NCI-H82 (cell line): ENCODE measurements at regions not wholly inside any gene's neighbourhood (a gene's known extent, or its start where the extent isn't known, plus 50 kb on each side); places are given as distances from the start of the nearest gene placed in this dataset.

Experiments
- DNase-seq: peaks from one replicate; lab custom pipeline; 2025; lab: John Stamatoyannopoulos, UW

DNA sequence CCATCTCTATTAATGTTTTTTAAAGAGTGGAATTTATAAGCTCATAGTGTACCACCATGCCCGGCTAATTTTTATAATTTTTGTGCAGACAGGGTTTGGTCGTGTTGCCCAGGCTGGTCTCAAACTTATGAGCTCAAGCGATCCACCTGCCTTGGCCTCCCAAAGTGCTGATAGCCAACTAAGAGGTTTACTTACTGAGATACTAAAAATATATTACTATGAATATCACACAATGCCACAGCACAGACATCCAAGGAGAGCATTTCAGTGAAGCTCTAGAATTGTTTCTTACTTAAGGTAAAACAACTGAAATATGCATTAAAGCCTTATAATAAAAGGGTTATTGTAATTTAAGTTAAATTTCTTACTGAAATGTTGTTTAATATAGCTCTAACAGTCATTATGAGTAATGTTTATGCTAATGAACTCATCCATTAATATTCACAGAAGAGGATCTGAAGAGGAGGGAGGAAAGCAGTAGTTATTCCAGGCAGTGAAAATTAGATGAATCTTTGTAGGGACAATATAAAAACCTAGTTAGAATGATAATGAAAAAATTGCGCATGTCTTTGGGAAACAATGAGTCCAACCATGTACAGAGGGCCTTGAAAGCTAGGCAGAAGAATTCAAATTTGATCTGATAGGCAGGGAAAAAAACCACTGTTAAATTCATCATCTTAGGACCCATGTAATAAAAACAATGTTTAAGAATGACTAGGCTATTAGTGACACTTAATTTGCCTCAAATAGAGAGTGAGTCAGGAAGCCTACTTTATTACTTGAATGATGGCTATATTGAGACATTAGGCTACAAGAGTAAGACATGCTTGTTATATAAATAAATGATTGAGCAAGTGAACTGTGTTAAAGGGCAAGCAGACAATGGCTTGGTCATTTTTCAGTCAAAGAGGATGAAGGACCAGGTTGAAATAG is 99.2 kb downstream of the SLC41A2 start:
- no peak for DNase-seq

DNA sequence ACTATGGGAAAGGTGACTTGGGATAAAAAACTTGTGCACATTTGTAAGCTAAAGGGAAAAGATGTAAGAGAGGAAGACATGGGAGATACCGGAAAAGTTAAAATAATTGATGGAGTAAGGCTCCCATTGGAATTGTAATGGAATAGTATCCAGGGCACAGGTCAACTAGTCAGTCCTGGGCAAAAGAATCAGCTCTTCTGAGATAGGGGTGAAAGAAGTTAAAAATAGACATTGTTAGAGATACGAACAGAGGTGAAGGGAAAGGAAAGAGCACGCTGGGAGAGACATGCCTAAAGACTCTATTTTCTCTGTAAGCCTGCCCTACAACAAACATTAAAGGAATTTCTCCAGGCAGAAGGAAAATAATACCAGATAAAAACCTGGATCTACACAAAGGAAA is 101.6 kb downstream of the SLC41A2 start:
- no peak for DNase-seq

DNA sequence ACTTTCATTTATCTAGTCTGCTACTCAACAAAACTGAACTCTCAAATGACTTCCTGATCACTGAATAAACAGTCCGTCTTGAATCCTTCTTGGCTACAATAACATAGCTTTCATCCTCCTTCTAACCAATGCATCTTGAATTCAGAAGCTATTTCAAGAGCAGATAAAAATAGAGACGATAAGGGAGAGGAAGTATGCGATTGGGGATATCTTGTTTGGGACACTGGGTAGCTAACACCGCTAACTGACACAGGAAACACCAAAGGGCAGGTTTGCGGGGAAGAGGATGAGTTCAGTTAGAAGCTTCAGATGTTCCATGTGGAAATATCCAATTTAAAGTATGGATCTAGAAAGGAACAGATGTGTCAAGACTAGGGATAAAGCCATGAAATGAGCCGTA is 102.5 kb downstream of the SLC41A2 start:
- no peak for DNase-seq

DNA sequence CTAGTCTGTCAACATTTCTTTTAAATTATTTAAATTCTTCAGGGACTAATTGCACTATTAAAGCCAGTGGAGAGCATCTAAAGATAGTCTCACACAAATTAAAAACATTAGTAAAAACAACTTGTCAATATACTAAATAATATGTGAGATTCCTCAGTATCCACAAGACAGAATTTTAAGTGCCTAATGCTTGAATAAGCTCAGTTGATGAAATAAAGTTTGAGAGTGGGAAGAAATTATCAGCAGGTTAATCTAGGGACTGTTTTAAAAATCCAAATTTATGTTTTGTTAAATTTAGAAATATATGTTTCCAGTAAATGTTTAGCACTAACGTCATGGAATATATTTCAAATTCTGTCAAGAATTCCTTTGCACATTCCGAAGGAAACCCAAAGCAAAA is 105.2 kb downstream of the SLC41A2 start:
- no peak for DNase-seq

DNA sequence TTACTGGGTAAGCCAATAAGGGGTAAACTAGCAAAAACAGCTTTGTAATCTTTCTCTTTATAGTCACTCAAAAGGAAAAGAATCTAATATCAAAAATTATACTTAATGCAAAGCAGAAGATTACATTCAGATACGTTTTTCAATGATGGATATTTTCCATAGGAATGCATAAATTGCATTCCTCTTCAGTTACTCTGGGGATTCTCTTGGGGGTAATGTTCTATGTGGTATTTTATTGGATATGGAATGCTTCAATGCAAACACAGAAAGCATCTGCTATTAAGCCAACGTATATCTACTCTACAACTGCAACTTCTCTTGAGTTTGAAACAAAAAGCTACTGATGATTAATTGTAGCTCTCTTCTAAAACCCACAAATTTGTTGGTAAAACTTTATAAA is 106.0 kb downstream of the SLC41A2 start:
- DNase-seq = no peak

DNA sequence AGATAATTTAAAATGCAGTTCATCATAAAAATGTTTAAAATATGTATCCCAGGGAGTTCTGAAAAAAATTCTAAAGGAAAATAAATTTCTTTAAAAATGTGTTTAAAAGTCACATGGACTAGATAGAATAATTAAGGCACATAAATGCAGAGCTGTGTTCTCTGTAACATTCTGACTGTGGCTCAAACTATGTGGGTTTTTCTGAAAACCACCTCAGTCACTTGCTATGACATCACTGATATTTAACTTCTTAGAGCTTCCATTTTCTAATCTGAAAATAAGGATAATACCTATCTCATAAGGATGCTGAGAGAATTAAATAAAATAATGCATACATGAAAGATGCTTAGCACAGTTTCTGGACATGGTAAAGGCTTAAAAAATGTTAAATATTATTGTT is 107.3 kb downstream of the SLC41A2 start:
- DNase-seq = no peak

DNA sequence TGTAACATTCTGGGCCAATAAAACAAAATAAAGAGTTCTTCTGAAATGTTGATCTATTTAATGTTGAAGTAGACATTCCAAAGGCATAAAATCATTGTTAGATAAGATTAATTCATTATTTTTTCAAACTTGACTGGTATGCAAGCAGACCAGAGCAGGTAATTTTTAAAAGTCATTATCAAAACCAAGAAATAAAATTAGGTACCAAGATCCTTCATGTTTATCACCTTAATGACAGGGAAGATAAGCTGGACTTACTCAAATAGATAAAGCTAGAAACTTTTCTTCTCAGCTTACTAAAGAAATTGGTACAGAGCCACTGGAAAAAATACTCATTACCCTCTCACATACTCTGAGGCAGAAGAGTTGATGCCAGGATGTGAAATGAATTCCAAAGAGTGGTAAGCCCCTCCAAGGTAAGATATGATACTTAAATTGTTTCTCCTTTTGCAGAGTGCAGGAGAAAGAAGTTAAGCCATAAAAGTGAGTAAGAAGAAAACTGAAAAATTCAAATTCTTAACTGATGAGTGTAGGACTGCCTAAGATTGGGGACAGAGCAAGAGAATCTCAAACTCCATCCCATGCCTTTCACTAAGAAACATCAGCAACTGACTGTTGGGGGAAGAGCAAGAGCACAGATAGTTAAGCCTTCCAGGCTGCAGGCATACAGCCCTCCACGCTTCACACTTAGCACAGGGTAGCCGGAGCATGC is 111.9 kb downstream of the SLC41A2 start:
- no peak for DNase-seq

DNA sequence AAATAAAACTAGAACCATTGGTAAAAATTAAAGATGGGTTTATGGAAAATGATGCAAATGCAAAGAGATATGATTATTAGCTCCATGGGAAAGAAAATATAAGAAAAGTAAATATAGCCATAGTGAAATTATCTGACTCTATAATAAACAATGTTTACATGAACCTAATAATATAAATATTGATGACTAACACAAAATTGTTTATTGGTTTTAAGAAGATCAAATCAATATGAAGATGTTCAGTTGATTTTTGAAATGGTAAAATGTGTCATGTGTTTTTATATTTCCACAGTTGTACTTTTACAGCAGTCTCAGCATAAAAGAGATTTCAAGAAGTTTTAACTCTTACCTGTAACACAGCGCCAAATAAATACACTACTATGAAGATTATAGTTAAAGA is 114.0 kb downstream of the SLC41A2 start:
- no peak for DNase-seq

DNA sequence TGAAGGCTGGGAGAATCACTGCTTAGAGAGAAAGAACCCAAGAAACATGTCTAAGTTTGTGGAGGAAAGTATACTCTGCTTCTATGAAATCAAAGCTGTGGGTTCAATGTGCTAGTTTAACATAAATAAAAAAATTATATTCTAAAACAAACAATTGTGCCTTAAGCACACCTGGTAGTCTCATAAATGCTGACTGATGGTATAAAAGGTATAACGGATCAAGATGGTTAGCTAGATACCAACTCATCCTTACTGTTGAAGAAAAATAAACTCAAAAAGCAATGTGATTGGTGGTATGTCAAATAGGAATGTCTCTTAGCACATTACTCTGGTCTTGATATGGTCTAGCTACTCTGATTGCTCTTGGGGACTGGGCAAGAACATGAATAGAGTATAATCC is 117.8 kb downstream of the SLC41A2 start:
- no peak for DNase-seq

DNA sequence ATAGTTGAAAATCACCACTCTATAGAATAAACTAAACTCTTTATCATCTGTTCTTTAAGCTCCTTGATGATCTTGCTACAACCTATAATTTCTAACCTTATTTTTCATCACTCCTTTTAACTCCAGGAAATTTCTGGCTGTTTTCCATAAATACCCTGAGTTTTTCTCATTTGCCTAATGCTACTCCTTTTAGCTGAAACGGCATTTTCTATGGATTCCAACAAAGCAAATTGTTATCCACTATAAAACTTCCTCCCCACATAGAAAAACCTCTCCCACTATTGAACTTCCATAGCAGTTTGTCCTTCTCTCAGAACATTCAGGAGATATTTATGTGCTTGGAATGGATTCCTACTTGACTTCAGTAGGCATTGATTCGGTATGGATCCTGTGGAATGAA is 122.8 kb downstream of the SLC41A2 start:
- DNase-seq = no peak

DNA sequence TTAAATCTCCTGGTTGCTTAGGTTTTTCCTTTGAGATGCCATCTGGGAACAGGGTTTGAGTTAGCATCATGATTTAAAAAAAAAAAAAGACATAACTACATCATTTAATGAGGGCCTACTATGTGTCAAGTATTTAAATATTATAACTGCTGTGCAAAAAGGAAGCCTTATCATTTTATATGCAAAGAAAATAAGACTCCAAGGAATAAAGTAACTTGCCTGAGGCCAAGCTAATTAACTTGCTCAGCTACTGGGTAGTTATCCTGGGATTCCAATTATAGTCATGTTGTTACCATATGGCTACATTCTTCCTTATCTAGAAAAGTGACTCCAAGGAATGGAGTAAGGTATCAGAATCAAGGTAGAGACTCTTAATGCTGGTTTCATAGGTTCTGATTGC is 123.5 kb downstream of the SLC41A2 start:
- DNase-seq = no peak

DNA sequence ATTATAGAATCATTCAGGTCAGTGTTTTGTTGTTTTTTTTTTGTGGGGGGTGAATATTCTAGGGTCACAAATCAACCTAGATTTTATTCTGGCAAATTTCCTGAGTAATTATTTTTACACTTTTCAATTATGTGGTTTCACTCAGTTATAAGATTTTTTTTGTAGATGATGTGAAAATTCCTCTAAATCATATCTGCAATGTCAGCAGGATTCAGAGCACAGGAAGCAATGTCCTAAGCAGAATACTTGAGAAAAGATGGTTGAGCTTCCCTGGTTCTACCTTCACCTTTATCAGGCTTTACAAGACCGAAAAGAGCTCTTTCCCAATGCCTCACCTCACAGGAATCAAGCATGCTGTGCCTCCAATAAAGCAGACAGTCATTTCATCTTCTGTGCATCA is 124.3 kb downstream of the SLC41A2 start:
- DNase-seq = no peak

DNA sequence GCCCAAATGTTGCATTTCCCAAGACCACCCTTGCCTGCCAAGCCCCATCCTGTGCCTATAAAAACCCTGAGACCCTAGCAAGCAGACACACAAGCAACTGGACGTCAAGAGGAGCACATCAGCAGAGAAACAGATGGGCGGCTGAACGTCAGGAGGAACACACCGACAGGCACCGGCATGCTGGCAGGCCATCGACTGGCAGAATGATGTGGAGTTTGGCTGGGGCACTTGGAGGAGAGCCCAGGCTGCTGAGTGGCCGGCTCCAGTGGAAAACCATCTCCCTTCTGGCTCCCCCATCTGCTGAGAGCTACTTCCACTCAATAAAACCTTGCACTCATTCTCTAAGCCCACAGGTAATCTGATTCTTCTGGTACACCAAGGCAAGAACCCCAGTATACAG is 130.1 kb downstream of the SLC41A2 start:
- no peak for DNase-seq

DNA sequence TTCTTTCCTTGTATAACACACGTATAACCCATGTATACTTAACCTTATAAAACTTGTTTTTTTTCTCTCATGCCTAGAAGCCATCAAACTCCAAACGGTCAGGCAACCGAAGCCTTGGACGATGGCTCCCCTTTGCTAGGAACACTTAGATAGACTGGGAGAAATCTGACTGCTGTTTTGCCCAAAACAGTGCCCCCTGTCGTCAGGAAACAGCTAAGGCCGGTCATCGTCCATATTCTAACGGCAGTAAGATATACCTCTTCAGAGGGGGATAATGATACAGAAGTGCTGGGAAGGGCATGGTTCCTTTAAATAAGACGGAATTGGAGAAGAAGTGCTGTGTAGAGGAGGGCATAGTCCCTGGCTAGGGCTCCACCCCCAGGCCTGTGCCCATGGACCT is 130.5 kb downstream of the SLC41A2 start:
- DNase-seq = peak; percentile 9

DNA sequence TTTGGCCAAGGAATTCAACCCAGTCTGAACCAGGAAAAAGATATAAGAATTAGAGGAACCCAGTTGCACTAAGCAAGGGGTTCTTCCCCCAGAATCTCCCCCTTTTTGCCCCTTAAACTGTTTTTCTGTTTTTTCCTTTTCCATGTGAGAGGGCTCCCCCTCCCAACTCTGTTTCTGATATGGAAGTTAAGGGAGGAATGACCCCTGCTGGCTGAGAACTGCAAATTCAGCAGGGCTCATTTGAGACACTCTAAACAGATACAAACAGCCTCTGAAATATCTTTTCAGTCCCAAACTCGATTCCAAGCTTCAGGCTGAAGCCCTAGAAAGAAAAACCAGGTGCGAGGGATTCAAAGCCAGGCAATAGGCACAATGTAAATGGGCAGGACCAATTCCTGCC is 132.7 kb downstream of the SLC41A2 start:
- DNase-seq = peak; percentile 14

DNA sequence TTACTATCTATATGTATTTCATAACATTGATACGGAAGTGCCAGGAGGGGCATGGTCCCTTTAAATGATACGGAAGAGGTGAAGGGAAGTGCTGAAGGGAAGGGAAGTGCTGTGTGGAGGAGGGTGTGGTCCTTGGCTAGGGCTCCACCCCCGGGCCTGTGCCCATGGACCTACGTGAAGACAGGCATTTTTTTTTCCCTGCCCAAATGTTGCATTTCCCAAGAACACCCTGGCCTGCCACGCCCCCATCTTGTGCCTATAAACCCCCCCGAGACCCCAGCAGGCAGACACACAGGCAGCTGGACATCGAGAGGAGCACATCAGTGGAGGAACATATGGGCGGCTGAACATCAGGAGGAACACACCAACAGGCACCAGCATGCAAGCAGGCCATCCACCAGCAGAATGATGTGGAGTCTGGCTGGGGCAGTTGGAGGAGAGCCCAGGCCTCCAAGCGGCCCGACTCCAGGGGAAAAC is 134.1 kb downstream of the SLC41A2 start:
- no peak for DNase-seq

DNA sequence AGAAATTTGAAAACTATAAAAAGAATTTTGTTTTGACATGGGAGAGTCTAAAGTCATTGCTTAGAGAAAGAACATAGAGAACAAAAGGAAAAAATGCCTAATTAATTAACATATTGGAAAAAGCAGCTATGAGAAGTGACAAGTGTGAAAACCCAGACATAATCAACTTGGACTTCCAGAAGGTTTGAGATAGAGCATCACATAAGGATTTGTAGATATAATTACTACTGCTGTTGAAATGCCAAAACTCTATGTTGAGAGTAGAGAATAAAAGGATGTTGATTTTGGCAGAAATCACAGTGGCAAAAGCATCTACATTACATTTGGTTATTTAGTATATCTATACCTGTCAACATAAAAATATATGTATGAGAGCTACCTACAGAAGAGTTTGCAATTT is 135.1 kb downstream of the SLC41A2 start:
- DNase-seq = no peak

DNA sequence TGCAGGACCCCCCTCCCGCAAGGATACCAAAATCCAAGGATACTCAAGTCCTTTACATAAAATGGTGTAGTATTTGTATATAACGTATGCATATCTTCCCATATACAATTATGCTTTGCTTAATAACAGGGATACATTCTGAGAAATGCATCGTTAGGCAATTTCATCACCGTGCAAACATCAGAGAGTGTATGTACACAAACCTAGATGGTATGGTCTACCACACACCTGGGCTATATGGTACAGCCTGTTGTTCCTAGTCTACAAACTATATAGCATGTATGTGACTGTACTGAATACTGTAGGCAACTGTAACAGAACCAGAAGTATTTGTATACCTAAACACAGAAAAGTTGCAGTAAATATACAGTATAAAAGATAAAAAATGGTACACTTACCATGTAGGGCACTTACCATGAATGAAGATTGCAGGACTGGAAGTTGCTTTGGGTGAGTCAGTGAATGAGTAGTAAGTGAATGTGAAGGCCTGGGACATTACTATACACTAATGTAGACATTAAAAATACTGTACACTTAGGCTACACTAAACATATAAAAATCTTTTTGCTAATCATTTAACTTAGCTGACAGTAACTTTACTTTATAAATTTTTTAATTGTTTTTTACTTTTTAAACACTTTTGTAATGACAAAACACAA is 141.1 kb downstream of the SLC41A2 start:
- no peak for DNase-seq

DNA sequence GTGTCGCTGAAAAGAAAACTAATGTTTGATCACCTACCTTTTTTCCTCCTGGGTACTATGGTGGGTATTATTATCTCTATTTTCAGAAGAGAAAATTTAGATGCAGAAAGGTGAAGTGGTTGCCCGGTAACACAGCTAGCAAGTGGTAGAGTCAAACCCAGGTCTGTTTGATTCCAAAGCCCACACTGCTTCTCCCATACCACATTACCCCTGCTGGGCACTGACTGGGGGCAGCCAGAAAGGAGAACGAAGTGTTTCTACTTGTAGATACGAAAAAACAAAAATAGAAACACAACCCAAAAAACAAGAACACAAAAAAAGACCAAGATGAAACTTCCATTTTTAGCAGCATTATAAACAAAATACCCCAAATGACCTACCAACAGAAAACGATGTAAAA is 142.2 kb downstream of the SLC41A2 start:
- DNase-seq = no peak

DNA sequence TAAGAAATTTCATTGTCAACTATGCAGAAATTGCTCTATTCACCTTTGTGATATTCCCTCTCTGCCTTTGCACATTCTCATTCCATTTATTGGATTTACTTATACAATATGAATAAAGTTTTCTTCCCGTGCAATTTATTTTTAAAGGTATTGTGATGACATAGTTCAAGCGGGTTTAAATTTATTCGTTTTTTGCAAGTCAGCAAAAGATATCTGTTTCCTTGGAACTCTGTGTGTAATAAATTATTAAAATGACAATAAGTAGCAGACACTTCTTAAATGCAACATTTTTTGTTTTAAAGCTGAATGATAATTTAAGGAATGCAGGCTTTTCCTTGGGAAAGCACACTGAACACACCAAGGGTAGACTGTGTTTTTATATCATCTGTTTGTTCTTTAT is 143.1 kb downstream of the SLC41A2 start:
- DNase-seq = no peak
